SK-N-DZ (cell line): ENCODE measurements at regions not wholly inside any gene's neighbourhood (a gene's known extent, or its start where the extent isn't known, plus 50 kb on each side); places are given as distances from the start of the nearest gene placed in this dataset.

Experiments
- DNase-seq: peaks from one replicate; pipeline ENCODE4 v3.0.0-alpha.2; 2015; ENCODE audit warnings: low spot score

DNA sequence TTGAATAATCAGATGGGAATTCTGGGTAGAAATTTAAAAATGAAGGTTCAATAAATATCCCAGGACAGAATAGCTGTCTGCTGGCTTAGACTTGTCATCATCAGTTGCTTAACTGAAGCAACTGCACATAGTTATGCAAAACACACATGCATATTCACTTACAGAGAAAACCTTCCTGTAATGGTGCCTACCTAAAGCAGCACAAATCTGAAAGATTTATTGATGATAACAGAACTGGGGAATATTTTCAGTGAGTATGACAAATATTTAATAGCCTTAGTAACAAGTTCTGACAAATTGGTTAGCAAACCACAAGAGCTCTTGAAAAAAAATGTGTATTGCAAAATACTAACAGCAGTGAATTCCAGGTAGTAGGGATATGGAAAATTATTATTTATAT, 606.8 kb upstream of the BOD1L1 start:
- DNase-seq = no peak

DNA sequence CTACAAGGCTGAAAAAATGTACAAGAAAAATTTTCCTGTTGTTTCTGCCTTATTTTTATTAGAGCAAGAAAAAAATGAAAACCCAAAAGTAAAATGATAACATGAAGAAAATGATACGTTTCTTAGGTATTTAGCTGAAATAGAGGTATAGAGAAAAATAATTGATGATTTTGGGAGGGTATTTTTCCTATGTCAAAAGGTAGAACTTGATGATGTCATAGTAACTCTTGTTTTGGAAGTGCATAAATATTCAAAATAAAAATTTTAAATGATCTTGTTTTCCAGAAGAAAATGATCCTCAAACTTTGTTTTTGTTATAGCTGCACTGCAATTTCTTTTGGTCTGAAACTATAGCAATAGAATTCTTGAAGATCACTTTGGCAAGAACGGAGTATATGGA, 608.8 kb upstream of the BOD1L1 start:
- DNase-seq = no peak

DNA sequence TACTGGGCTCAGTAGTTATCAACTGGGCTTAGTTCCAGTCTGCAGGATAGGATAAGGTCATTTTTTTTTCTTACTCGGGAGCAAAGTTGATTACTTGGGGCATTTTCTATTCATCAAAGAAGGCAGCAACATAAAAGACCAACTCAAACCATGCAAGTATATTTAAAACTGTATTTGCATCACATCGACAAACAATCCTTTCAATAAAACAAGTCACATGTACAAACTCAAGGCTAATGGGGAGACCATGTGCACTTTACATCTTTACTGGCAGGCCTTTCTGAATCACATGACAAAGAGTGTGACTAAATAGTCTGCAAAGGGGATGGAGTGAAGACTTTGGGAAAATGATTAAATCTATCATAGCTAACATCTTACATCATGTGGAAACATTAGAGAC, 610.4 kb upstream of the BOD1L1 start:
- DNase-seq = no peak

DNA sequence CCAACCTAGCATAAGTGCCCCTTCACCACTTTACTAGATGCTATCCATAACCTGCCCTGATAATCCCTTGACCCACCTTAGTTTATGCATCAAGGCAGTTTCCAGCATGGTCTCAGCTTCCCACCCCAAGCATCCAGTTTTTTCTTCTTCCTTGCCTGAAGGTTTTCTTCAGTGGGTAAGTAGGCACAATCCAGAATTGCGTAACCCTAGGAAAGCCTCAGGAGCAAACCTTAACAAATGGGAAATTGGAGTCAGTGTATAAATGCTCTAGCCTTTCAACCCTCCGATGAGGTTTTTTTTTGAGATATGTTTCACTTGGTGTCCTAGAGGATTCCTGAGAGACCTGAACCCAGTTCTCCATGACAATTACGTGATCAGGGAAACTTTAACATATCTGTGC, 614.0 kb upstream of the BOD1L1 start:
- no peak for DNase-seq

DNA sequence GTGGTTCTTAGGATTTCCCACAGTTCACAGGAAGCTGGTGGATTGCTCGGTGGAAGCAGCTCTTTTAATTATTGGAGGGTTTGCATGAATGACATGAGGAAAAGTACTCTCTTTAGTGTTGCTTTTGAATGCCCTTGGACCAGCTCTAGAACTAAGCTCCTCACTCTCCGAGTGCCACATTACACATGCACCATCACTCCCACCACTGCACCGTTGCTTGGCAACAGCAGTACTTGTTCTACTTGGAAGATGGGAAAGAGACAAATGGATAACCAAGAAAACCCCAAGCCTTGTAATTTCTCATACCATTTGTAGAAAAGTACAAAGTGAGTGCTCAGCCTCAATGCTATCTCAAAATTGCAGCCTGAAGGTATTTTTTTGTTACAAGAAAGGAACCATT, 620.2 kb upstream of the BOD1L1 start:
- DNase-seq = no peak

DNA sequence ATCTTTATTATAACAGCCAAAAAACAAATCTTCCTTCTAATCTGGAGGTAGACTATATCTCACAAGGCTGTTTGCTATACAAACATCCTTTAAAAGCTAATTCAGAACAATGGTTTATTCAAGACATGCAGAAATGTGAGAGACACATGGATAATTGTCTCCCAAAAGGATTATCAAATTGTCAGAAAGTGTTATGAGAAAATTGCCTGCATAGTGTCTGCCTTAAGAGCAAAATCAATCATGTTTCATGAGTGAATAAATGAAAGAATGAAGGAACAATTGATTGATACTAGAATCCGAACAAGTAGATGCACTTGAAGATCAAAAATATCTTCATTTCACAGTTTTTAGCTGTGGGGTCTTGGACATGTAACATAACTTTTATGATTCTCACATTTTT, 621.7 kb upstream of the BOD1L1 start:
- no peak for DNase-seq

DNA sequence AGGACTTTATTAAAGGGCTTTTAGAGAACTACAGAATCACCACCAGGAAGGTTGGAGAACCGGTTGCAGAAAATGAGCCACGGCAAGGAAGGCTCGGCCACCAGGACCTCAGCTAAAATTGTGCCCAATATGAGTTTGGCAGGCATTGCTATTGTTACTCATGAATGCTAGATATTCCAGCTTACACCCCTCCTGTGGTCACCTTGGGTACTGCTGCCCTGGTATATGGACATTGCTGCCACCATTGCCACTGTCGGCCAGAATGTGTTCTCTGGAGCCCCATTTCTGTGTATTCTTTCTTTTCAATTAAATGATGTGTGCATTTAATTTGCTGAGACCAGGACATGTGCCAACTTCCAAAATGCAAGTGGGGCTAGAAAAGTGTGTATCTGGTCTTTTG, 626.7 kb upstream of the BOD1L1 start:
- DNase-seq = peak; percentile 4

DNA sequence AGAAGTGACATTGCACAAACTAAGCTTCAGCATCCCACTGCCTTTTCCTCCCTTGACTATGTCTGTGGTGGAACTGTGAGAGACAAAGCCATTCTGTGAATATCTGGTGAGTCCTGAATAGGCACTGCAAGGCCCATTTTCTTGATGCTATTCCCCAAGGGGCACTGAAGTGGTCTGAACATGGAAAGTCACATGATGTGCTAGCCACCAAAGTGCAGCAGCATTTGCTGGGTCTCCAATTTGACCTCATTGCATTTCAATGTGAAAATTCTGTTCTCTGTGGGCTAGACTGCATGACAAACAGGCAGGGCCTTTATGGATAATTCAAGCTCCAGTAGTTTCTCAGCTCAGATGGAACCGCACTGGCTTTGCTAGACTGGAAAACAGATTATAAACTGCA, 627.4 kb upstream of the BOD1L1 start:
- no peak for DNase-seq

DNA sequence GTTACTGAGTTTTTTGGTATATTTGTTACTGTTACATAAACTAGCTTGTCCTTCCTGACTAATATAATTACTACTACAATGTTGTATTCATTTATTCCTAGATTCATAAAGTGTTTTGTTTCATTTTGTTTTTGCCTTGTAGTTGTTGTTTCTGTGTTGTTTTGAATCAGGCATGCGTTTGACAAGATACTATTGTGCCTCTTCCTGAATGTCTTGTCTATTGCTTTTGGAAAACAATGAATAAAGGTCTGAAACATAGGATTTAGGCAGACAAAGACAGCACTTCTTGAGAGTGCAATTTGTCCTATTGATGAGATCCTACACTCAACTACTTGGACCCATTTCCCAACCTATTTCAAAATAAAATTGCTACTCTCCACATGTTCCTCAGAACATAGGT, 630.4 kb upstream of the BOD1L1 start:
- no peak for DNase-seq

DNA sequence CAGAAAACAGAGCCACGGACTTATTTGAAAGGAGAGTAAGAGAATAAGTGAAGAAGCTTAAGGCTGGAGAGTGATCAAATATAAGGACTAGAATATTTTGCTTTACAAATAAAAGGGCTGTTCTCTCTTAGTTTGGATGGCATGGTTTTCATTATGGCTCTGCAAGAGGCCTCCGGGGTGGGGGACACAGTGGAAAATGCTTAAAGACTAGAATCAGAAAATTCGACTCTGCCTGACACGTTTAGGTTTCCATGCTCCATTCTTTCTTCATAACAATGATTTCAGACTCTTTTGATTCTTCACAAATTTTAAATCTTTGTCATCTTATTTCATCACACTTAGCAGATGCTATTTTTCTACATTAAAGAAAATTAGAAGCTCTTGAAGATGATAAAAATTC, 632.4 kb upstream of the BOD1L1 start:
- DNase-seq = no peak

DNA sequence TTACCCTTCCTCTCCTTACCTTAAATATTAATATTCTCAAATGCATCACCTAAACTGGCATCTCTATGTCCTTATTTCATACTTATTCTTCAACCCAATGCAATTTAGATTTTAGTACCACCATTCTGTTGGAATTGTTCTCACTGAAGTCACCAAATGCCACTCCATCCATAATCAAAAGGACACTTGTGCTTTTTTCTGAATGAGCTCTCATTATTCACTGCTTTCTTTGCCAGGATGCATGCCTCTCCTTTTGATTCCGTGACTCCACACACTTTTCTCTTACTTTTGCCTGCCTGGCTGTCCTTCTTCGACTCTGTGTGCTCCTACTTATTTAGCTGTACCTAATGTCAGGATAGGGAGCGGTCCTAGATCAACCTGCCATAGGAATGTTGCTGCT, 633.1 kb upstream of the BOD1L1 start:
- DNase-seq = no peak

DNA sequence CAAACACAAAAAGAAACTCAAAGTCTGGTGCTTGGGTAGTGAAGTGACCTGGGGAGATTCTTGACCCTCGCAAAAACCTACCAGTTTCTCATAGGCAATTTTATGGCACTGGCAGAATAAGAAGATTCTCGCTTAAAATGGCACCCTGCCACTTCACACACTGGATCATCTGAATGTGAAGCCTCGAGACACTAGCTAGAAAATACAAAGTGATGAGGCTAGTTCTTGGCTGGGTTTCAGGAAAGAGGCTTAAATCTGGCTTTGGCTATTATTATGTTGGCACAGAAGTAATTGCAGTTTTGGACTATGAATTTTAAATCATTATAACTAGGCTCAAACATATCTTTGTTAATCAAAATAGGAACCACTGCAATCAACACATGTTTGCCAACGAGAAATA, 634.7 kb upstream of the BOD1L1 start:
- no peak for DNase-seq

DNA sequence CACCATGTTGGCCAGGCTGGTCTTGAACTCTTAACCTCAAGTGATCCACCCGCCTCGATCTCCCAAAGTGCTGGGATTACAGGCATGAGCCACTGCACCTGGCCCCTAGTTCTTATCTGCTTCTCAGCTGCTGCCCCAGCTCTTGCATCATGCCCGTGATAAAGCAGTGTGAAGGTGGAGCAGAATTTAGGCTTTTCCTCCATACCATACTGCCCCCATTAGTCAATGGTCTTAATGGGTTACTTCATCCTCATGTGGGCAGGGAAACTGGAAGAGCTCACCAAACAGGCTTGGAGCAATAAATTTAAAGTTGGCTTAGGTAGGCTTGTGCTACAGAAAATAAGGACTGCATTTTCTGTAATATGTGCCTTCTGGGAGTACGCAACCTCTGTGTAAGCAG, 636.9 kb upstream of the BOD1L1 start:
- no peak for DNase-seq

DNA sequence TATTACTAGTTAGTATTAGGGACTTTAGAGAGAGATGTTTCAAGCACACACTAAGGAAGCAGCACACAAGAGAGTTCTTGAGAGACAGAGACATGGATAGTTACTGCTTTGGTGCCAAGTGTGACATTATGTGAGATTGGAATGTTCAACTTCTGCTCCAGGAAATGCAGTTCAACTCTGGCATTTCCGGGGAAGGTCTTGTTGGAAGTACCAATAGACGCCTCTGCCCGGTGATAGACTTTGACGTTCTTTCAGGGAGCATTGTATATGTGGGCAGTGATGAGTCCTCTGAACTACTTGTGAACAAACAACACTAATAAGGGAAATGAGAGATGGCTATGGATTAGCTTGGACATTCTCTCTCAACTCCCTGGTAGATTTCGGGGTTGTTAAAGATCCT, 638.1 kb upstream of the BOD1L1 start:
- DNase-seq = no peak

DNA sequence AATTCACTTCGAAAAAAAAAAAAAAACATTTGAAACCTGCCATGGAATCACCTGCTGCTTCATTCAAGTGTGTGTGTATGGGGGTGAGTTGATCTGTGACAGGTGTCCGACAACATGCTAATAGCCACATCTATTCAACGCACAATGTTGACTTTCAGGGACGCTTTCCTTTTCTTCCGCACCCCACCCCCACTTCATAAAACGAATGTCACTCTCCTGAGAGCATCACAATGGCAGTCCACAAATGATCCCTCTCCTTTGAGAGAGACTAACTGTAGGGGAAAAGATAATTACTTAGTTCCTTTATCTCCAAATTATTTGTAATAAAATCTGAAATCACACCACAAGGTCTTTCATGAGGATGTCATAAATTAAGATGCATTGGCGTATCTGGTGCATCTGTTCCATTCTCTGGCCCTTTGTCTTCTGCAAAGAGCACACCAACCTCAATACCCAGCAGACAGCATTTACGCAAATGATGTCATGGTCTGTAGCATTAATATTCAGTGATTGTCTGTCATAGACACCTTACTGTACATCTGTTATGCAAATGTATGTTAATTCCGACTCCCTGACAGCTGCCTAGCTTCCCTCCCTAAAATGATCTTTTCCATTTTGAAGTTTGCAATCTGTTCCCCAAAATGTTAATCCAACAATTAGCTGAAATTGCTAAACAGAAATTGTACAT, 640.0 kb upstream of the BOD1L1 start:
- no peak for DNase-seq

DNA sequence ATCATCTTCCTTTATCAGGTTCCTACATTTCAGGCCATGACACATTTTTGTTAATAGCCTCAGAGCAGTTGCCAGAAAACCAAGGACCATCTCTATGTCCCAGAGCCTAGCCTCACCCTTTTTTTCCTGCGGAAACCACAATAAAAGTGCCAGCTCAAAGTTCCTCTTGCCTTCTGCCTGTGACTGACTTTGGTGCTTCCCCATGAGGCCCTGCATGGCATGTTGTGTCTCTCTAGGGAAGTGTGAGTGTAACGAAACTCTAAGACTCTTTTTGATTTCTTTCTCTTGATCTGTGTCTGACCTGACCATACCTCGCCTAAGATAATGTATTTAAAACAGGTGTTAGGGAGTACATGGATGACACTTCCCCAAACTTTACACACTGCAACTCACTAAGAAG, 642.3 kb upstream of the BOD1L1 start:
- no peak for DNase-seq

DNA sequence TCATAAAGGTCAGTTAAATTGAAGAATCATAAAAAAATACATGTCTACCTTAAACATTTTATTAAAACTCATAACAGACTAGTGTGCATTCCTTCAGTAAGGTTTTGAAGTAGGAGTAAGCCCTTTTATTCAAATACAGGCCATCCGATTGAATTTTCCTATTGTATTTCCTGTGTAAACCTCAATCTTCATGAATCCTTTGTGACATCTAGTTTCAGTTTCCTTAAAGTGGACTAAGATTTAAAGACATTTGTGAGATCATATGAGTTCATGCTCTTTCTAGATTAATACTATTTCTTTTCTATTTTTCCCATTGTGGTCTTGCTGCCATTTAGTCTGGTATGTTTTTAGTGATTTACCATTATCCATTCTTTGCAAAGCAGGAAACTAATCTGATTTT, 644.7 kb upstream of the BOD1L1 start:
- DNase-seq = no peak

DNA sequence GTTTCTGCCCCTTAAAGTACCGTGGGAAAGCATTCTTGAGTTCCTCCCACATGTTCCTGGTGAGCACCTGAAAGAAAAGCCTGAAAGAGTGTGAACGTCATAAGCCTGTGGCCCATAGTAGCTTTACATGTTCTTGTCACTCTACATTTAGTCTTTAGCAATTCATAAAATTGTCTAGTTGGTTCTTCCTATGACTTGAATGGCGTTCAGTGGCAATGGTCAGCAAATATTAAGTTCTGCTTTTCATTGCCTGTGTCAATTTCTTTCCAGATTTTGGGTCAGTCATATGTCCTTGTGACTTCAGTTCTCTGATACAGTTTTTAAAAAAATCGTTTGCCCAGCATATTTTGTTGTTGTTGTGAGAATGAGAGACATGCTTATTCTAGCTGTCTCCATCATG, 650.0 kb upstream of the BOD1L1 start:
- DNase-seq = no peak

DNA sequence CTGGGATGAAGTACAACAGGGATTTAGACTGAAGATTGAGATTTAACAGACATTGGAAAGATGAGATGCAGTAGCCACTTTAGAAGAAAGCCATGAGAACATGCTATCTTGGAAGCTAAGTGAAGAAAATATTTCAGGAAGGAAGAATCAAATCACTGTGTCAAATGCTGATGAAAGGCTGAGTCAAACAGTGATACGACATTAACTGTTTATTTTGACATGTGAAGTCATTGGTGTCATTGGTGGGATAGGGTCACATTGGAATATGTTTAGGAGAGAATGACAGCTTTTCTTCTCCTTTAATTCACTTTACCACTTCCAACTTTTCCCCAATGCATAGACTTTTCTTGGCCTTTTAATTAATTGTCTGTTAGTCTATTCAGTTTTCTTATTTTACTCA, 653.0 kb upstream of the BOD1L1 start:
- no peak for DNase-seq

DNA sequence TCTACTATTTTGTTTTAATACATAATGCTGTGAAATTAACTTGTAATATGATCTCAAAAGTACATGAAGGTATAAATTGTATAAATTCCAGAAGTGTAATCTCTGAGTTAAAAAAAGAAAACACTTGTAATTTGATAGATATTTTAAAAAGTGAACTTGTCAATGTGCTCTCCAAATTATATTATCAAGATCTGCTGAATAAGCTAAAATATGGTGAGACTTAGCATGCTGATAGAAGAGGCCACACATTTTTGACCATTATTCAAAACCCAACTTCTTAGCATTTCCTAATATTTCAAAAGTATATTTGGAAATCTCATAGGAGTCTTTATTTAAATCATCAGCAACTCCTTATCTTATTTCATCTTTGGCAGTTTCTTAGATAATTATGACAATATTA, 657.1 kb upstream of the BOD1L1 start:
- no peak for DNase-seq

DNA sequence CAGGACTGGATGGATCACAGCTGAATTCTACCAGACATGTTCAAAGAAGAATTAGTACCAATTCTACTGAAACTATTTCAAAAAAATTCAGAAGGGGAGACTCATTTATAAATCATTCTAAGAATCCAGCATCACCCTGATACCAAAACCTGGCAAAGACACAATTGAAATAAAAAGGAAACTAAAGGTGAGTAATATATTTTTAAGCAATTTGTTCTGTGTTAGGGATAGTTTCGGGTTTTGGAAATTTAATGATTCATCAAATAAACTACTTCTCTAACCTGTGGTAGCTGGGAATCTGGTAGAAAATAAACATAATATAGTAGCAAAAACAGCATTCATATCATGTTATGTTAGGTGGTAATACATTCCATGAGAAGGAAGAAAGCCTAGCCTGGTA, 662.2 kb upstream of the BOD1L1 start:
- DNase-seq = no peak

DNA sequence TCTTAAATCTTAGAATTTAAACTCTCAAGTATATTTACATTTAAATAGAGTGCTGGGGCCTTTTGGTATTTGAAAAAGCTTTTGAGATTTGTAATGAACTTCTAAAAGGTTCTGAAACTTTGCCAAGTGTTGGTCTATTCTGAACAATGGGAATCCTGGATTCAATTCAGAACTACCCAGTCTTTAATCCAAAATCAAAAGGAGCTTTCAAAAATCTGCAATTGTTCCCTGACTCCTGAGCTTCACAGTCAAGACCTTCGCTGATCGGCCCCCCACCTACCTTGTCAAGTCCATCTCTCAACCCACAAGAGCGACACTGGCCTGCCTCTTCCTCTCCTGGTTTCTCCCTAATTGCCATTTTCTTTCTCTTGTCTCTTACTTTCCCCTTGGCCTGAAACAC, 666.1 kb upstream of the BOD1L1 start:
- no peak for DNase-seq

DNA sequence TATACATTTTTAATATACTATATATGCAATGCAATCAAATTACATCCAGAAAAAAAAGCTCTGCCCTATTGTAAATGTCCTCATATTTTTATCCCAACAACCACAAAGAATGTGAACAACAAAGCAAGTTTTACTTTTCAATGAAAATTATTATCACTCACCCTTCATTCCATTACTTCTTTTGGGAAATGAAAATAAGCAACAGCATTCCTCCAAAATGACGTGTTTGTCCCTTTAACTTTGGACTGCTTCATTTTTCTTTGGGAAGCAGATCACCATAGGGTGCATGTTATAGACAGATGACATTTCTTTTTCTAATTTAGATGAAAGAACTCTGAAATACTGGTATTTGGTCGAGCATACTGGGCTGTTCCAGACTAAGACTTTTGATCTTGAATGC, 667.1 kb upstream of the BOD1L1 start:
- no peak for DNase-seq

DNA sequence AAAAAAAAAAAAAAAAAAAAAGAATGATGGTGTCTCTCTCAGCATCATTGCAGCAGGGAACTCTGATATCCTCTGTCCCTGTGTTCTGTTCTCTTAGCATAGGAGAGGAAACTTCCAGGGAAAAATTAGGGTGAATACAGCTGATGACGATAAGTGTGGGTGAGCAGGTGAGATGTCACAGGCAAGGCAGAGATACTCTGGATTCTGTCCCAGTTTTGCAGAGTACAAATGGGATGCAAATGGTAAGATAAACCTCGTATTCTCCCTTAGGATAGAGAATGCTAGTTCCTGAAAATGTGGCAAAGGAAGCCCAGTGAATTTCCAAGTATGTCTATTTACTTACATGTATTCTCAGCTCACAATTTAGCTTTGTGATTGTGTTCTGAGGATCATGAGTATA, 671.6 kb upstream of the BOD1L1 start:
- DNase-seq = no peak

DNA sequence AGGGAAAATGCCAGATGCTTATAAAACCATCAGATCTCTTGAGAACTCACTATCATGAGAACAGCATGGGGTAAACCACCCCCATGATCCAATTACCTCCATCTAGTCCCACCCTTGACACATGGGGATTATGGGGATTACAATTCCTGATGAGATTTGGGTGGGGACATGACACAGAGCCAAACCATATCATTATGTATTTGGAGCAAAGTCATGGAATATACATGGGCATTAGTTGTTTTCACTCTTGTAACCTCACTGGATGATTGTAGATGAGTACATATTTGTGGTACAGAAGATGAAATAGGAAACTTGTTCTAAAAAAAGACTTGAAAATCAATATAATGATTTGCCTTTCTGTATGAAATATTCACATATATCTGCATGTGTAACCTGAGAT, 674.5 kb upstream of the BOD1L1 start:
- no peak for DNase-seq
